ENCODE measurements at regions not wholly inside any gene's neighbourhood (a gene's known extent, or its start where the extent isn't known, plus 50 kb on each side); places are given as distances from the start of the nearest gene placed in this dataset.
A peak's percentile ranks its signal among the peaks of the same experiment; 100 is the strongest.

DNA sequence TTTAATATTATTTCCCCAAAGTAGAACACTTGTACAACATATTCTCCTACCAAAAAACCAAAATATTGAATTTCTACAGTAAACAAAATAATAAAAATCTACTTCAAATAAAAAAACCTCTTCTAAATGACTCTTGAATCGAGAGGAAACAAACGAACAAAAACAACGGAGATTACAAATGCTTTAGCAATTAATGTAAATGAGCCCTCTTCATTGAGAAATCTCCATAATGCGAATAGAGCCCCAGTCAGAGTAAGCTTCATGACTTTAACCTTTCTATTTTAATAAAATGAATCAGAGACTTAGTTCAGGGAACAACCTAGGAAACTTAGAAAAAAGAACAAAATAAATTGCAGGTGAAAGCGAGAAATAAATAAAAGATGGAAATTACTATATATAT lies 129.3 kb upstream of the SEMA6A start:
- no peak overlapping the region for H4K8ac ChIP-seq (replicated peaks; ENCODE audit: insufficient read length, low read depth, low read length)
- Mint-ChIP-seq H3K9me3 (peaks cover 4 to 8% of the 10 kb centered on the region in 2 experiments), H3K36me3 (ENCODE audit: insufficient read depth in 1 of 3, low read depth in 3 of 3) (peaks cover 5 to 7% (median 5%) of the 10 kb centered on the region in 3 experiments; a peak in 6 of 7 replicates), H3K4me1 (peaks cover 34 to 37% of the 10 kb centered on the region in 2 experiments), H3K4me3 (peak overlapping the region in 1 of 2 experiments; percentile 47; a peak in 2 of 5 replicates), H3K27me3 (ENCODE audit: low read depth) (no peaks in the 10 kb centered on the region; the same call in 1 of the 2 replicates), H3K27ac (peak overlapping the region; percentile 91 to 93 (median 92); a peak in 6 of 7 replicates)
- H2BK5ac ChIP-seq (ENCODE audit: insufficient read length, low read length): no peak overlapping the region
- H3K14ac ChIP-seq (ENCODE audit: insufficient read depth, low read length): no peak overlapping the region
- no peaks in the 10 kb centered on the region; the same call in 1 of the 2 replicates for H3K4me1 ChIP-seq (ENCODE audit: insufficient read depth, low read length)
- H3K9ac ChIP-seq (ENCODE audit: extremely low read depth, insufficient read length, low read length): no peak overlapping the region
- H3K4ac ChIP-seq (ENCODE audit: low read depth, low read length): no peak overlapping the region
- H2BK12ac ChIP-seq (ENCODE audit: insufficient read length, low read depth, low read length): no peak overlapping the region
- DNase-seq: no peak
- TF ChIP-seq, protein P1, sequence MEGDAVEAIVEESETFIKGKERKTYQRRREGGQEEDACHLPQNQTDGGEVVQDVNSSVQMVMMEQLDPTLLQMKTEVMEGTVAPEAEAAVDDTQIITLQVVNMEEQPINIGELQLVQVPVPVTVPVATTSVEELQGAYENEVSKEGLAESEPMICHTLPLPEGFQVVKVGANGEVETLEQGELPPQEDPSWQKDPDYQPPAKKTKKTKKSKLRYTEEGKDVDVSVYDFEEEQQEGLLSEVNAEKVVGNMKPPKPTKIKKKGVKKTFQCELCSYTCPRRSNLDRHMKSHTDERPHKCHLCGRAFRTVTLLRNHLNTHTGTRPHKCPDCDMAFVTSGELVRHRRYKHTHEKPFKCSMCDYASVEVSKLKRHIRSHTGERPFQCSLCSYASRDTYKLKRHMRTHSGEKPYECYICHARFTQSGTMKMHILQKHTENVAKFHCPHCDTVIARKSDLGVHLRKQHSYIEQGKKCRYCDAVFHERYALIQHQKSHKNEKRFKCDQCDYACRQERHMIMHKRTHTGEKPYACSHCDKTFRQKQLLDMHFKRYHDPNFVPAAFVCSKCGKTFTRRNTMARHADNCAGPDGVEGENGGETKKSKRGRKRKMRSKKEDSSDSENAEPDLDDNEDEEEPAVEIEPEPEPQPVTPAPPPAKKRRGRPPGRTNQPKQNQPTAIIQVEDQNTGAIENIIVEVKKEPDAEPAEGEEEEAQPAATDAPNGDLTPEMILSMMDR (conservative IDR thresholded peaks at IDR 0.05): no peak
- H2BK20ac ChIP-seq (ENCODE audit: low read depth, low read length, poor library complexity, severe bottlenecking): no peak overlapping the region
- H3K23me2 ChIP-seq (ENCODE audit: insufficient read length, low read depth, low read length, poor library complexity, severe bottlenecking): no peaks in the 10 kb centered on the region
- no peak overlapping the region for H2BK15ac ChIP-seq (ENCODE audit: low read depth, low read length)
- H4K20me1 ChIP-seq (ENCODE audit: control insufficient read depth, insufficient read depth, insufficient read length): no peaks in the 10 kb centered on the region
- no peaks in the 10 kb centered on the region for H3K9me3 ChIP-seq (ENCODE audit: control insufficient read depth, low read depth, low read length)
- H4K5ac ChIP-seq (ENCODE audit: insufficient read length, low read depth, low read length): no peak overlapping the region
- no peak overlapping the region for H3T11ph ChIP-seq (ENCODE audit: low read length)
- no peak overlapping the region for H2BK120ac ChIP-seq (ENCODE audit: low read depth, low read length, poor library complexity, severe bottlenecking)
- H3K27me3 ChIP-seq (ENCODE audit: insufficient read depth, low read length): no peaks in the 10 kb centered on the region
- H3K18ac ChIP-seq (ENCODE audit: insufficient read length, low read depth, low read length): no peak overlapping the region
- H4K91ac ChIP-seq (ENCODE audit: insufficient read length, low read depth, low read length): no peak overlapping the region
- H3K27ac ChIP-seq (ENCODE audit: insufficient read length, low read depth, low read length): no peak overlapping the region
- no peak overlapping the region for H2AK5ac ChIP-seq (ENCODE audit: insufficient read length, low read length)
- H2AFZ ChIP-seq (ENCODE audit: low read length): no peak overlapping the region
- no peak overlapping the region for H3K4me2 ChIP-seq (ENCODE audit: insufficient read depth, insufficient read length, low read length)
- no peaks in the 10 kb centered on the region for H3K79me2 ChIP-seq (ENCODE audit: insufficient read depth, low read length)
- H3K23ac ChIP-seq (ENCODE audit: insufficient read length, low read depth, low read length): no peak overlapping the region
- H3K79me1 ChIP-seq (ENCODE audit: insufficient read depth, low read depth, low read length, poor library complexity, severe bottlenecking): no peaks in the 10 kb centered on the region
- WGBS (ENCODE audit: extremely low coverage, insufficient read length, low lambda C conversion rate): no CpG with 5 or more reads among the region's 5 CpGs
- H3K56ac ChIP-seq (ENCODE audit: insufficient read length, low read depth, low read length): no peak overlapping the region
